ENCODE measurements at regions not wholly inside any gene's neighbourhood (a gene's known extent, or its start where the extent isn't known, plus 50 kb on each side); places are given as distances from the start of the nearest gene placed in this dataset.

DNA sequence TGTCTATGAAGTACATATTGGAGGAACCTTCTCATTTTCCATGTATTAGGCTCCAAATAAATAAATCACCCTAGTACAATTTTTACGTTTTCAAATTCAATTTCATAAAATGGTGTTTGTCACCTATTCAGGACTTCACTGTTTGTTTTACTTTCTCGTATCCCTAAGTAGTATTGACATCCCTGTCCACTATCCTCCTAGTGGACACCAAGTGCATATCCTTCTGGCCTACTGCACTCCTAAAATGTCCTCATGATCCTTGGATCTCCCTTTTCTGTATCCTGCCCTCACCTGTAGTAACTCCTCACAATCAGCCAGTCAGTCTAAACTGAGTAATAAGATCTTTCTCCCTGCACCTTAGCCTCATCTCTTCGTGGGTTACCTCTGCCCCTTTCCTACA is 539.9 kb downstream of the DMRTA1 start:
- no peak overlapping the region for H3K27ac ChIP-seq (ENCODE audit: low read length)
- no peaks in the 10 kb centered on the region for H3F3A ChIP-seq (ENCODE audit: insufficient read depth, low read length, poor library complexity, severe bottlenecking)
- no peak overlapping the region for H3K4me2 ChIP-seq (ENCODE audit: low read length)
- TF ChIP-seq EP300 (conservative IDR thresholded peaks at IDR 0.05; ENCODE audit: poor library complexity, severe bottlenecking) (no peak), SMC3 (conservative IDR thresholded peaks at IDR 0.05; ENCODE audit: poor library complexity) (no peak), RAD21 (conservative IDR thresholded peaks at IDR 0.05) (no peak), EZH2 (IDR thresholded peaks at IDR 0.05; ENCODE audit: borderline replicate concordance, insufficient read depth, low read length, poor library complexity, severe bottlenecking) (no peak), POLR2AphosphoS5 (IDR thresholded peaks at IDR 0.05) (no peak), MXI1 (conservative IDR thresholded peaks at IDR 0.05; ENCODE audit: poor library complexity, severe bottlenecking) (no peak), TAF1 (IDR thresholded peaks at IDR 0.05; ENCODE audit: low read depth) (no peak)
- TF ChIP-seq, protein P1, sequence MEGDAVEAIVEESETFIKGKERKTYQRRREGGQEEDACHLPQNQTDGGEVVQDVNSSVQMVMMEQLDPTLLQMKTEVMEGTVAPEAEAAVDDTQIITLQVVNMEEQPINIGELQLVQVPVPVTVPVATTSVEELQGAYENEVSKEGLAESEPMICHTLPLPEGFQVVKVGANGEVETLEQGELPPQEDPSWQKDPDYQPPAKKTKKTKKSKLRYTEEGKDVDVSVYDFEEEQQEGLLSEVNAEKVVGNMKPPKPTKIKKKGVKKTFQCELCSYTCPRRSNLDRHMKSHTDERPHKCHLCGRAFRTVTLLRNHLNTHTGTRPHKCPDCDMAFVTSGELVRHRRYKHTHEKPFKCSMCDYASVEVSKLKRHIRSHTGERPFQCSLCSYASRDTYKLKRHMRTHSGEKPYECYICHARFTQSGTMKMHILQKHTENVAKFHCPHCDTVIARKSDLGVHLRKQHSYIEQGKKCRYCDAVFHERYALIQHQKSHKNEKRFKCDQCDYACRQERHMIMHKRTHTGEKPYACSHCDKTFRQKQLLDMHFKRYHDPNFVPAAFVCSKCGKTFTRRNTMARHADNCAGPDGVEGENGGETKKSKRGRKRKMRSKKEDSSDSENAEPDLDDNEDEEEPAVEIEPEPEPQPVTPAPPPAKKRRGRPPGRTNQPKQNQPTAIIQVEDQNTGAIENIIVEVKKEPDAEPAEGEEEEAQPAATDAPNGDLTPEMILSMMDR (IDR thresholded peaks at IDR 0.05; ENCODE audit: poor library complexity, severe bottlenecking), result no peak
- TF ChIP-seq, protein P2, sequence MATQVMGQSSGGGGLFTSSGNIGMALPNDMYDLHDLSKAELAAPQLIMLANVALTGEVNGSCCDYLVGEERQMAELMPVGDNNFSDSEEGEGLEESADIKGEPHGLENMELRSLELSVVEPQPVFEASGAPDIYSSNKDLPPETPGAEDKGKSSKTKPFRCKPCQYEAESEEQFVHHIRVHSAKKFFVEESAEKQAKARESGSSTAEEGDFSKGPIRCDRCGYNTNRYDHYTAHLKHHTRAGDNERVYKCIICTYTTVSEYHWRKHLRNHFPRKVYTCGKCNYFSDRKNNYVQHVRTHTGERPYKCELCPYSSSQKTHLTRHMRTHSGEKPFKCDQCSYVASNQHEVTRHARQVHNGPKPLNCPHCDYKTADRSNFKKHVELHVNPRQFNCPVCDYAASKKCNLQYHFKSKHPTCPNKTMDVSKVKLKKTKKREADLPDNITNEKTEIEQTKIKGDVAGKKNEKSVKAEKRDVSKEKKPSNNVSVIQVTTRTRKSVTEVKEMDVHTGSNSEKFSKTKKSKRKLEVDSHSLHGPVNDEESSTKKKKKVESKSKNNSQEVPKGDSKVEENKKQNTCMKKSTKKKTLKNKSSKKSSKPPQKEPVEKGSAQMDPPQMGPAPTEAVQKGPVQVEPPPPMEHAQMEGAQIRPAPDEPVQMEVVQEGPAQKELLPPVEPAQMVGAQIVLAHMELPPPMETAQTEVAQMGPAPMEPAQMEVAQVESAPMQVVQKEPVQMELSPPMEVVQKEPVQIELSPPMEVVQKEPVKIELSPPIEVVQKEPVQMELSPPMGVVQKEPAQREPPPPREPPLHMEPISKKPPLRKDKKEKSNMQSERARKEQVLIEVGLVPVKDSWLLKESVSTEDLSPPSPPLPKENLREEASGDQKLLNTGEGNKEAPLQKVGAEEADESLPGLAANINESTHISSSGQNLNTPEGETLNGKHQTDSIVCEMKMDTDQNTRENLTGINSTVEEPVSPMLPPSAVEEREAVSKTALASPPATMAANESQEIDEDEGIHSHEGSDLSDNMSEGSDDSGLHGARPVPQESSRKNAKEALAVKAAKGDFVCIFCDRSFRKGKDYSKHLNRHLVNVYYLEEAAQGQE (IDR thresholded peaks at IDR 0.05; ENCODE audit: borderline replicate concordance), result no peak
- no peak overlapping the region for H2AFZ ChIP-seq (ENCODE audit: low read depth, low read length)
- no peaks in the 10 kb centered on the region for H3K9me2 ChIP-seq (ENCODE audit: insufficient read depth, low read length)
- H4K20me1 ChIP-seq (ENCODE audit: insufficient read depth), result no peaks in the 10 kb centered on the region
- H3K4me3 ChIP-seq (ENCODE audit: low read length), result no peak overlapping the region
- H3K79me2 ChIP-seq (replicated peaks; ENCODE audit: insufficient read depth, low read length), result no peaks in the 10 kb centered on the region
- no peak overlapping the region for H3K9ac ChIP-seq (ENCODE audit: low read length)
- no peaks in the 10 kb centered on the region for H3K9me3 ChIP-seq (ENCODE audit: low read length)
- no peaks in the 10 kb centered on the region for H3K36me3 ChIP-seq (ENCODE audit: insufficient read depth, low read length)
- H3K27me3 ChIP-seq (ENCODE audit: insufficient read depth, low read depth, low read length), result no peaks in the 10 kb centered on the region

DNA sequence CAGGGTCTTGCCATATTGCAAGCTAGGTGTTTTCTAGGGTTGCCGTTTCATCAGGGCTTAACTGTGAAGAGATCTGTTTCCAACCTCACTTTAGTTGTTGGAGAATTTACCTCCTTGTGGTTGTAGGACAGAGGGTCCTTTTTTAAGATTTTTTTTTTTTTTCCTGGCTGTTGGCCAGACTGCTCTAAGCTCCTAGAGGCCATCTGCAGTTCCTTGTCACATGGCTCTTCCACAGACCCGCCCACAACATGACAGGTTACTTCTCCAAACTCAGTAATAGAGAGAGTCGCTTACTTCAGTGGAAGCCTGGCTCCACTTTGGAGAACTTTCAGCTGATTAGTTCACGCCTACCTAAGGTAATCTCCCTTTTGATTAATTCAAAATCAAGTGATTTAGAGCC is 543.7 kb downstream of the DMRTA1 start:
- Histone ChIP-seq H3K27me3 (ENCODE audit: insufficient read depth, low read depth, low read length) (no peaks in the 10 kb centered on the region), H2AFZ (ENCODE audit: low read depth, low read length) (no peak overlapping the region), H3K27ac (ENCODE audit: low read length) (no peak overlapping the region)

More for the DNA sequence above, 543.7 kb downstream of the DMRTA1 start:
- no peaks in the 10 kb centered on the region for H4K20me1 ChIP-seq (ENCODE audit: insufficient read depth)
- no peaks in the 10 kb centered on the region for H3F3A ChIP-seq (ENCODE audit: insufficient read depth, low read length, poor library complexity, severe bottlenecking)
- TF ChIP-seq SMC3 (conservative IDR thresholded peaks at IDR 0.05; ENCODE audit: poor library complexity) (no peak), TAF1 (IDR thresholded peaks at IDR 0.05; ENCODE audit: low read depth) (no peak), RAD21 (conservative IDR thresholded peaks at IDR 0.05) (no peak), POLR2AphosphoS5 (IDR thresholded peaks at IDR 0.05) (no peak)
- TF ChIP-seq, protein P1 (IDR thresholded peaks at IDR 0.05; ENCODE audit: poor library complexity, severe bottlenecking), result no peak
- no peak overlapping the region for H3K4me2 ChIP-seq (ENCODE audit: low read length)
- H3K9me3 ChIP-seq (ENCODE audit: low read length), result no peaks in the 10 kb centered on the region
- no peaks in the 10 kb centered on the region for H3K36me3 ChIP-seq (ENCODE audit: insufficient read depth, low read length)
- H3K79me2 ChIP-seq (replicated peaks; ENCODE audit: insufficient read depth, low read length), result no peaks in the 10 kb centered on the region
- H3K9ac ChIP-seq (ENCODE audit: low read length), result no peak overlapping the region
- no peak overlapping the region for H3K4me3 ChIP-seq (ENCODE audit: low read length)
- no peaks in the 10 kb centered on the region for H3K9me2 ChIP-seq (ENCODE audit: insufficient read depth, low read length)
